GM23338 (cell line): ENCODE measurements at regions not wholly inside any gene's neighbourhood (a gene's known extent, or its start where the extent isn't known, plus 50 kb on each side); places are given as distances from the start of the nearest gene placed in this dataset.
A peak's percentile ranks its signal among the peaks of the same experiment; 100 is the strongest.

ENCODE experiments used
- ATAC-seq: fragments of 200-7000 bp; cut with Tn5 transposase; 3 replicates; pipeline ENCODE4 v1.9.1; 2020
- DNase-seq: peaks from one replicate; pipeline ENCODE4 v3.0.0-alpha.2; 2015; ENCODE audit warnings: low spot score
- H2AFZ ChIP-seq: fragments of 200-600 bp; sonication (generic); 2 replicates; pipeline ENCODE4 v1.8.0; 2016; ENCODE audit warnings: antibody characterized with exemption, mild to moderate bottlenecking, moderate library complexity
- H3F3A ChIP-seq: fragments of 200-600 bp; sonication (generic); replicated peaks from 2 replicates; pipeline ENCODE4 v1.8.0; 2017; ENCODE audit warnings: antibody characterized with exemption, mixed run types, low read depth
- H3K27ac ChIP-seq: fragments of 200-600 bp; sonication (generic); 2 replicates; pipeline ENCODE4 v1.6.1; 2016; ENCODE audit warnings: low read depth
- H3K27me3 ChIP-seq: fragments of 200-600 bp; sonication (generic); 2 replicates; pipeline ENCODE4 v1.8.0; 2016; ENCODE audit warnings: mild to moderate bottlenecking, mixed run types, moderate library complexity; ENCODE audit not compliant: insufficient read depth
- H3K36me3 ChIP-seq: fragments of 200-600 bp; sonication (generic); 2 replicates; pipeline ENCODE4 v1.8.0; 2016; ENCODE audit warnings: mild to moderate bottlenecking; ENCODE audit not compliant: insufficient read depth
- H3K4me1 ChIP-seq: fragments of 200-600 bp; sonication (generic); 2 replicates; pipeline ENCODE4 v1.8.0; 2016; ENCODE audit warnings: mild to moderate bottlenecking, moderate library complexity; ENCODE audit not compliant: insufficient read depth
- H3K4me2 ChIP-seq: fragments of 200-600 bp; sonication (generic); 2 replicates; pipeline ENCODE4 v1.7.1; 2017; ENCODE audit warnings: mixed run types
- H3K4me3 ChIP-seq: fragments of 200-600 bp; sonication (generic); 2 replicates; pipeline ENCODE4 v1.6.1; 2016; ENCODE audit warnings: mixed run types
- H3K79me2 ChIP-seq: fragments of 200-600 bp; sonication (generic); replicated peaks from 2 replicates; pipeline ENCODE4 v1.8.0; 2017; ENCODE audit warnings: mild to moderate bottlenecking; ENCODE audit not compliant: insufficient read depth
- H3K9me2 ChIP-seq: fragments of 200-600 bp; sonication (generic); 2 replicates; pipeline ENCODE4 v1.8.0; 2017; ENCODE audit not compliant: insufficient read depth
- H4K20me1 ChIP-seq: fragments of 200-600 bp; sonication (generic); replicated peaks from 2 replicates; pipeline ENCODE4 v1.8.0; 2017; ENCODE audit warnings: mild to moderate bottlenecking; ENCODE audit not compliant: insufficient read depth
- H3K27ac Mint-ChIP-seq: 2 replicates; pipeline ENCODE4 v1.8.0; 2020; ENCODE audit warnings: inconsistent platforms, mild to moderate bottlenecking, moderate library complexity, mixed read lengths
- H3K27me3 Mint-ChIP-seq: 3 replicates; pipeline ENCODE4 v1.8.0; 2022; ENCODE audit warnings: low read depth, mild to moderate bottlenecking, moderate library complexity, mixed read lengths, inconsistent platforms; ENCODE audit not compliant: insufficient read depth, poor library complexity
- H3K36me3 Mint-ChIP-seq: 3 replicates; pipeline ENCODE4 v1.8.0; 2021; ENCODE audit warnings: low read depth, mild to moderate bottlenecking, inconsistent platforms, moderate library complexity, mixed read lengths
- H3K4me1 Mint-ChIP-seq: 3 replicates; pipeline ENCODE4 v1.8.0; 2020; ENCODE audit warnings: mild to moderate bottlenecking, inconsistent platforms, mixed read lengths
- H3K4me3 Mint-ChIP-seq: 3 replicates; pipeline ENCODE4 v1.8.0; 2021; ENCODE audit warnings: moderate library complexity, mild to moderate bottlenecking, inconsistent platforms, mixed read lengths
- H3K9me3 Mint-ChIP-seq: 3 replicates; pipeline ENCODE4 v1.8.0; 2020; ENCODE audit warnings: moderate library complexity, mild to moderate bottlenecking, inconsistent platforms, mixed read lengths
- CREB1 ChIP-seq: fragments of 250-450 bp; sonication (Bioruptor Pico); IDR thresholded peaks from 2 replicates; pipeline ENCODE4 v1.5.0; 2020; ENCODE audit warnings: low read depth, mild to moderate bottlenecking, moderate library complexity
- ETS1 ChIP-seq: IDR thresholded peaks from 2 replicates; pipeline ENCODE4 v1.6.1; 2016; ENCODE audit warnings: antibody characterized with exemption
- EZH2 ChIP-seq: fragments of 200-600 bp; sonication (generic); IDR thresholded peaks from one replicate; pipeline ENCODE4 v1.8.0; 2017; ENCODE audit warnings: antibody characterized with exemption, mild to moderate bottlenecking, low read depth; ENCODE audit not compliant: unreplicated experiment
- EZH2phosphoT487 ChIP-seq: fragments of 200-600 bp; sonication (generic); IDR thresholded peaks from one replicate; pipeline ENCODE4 v1.8.1; 2018; ENCODE audit warnings: antibody characterized with exemption; ENCODE audit not compliant: unreplicated experiment
- JUNB ChIP-seq: IDR thresholded peaks from one replicate; pipeline ENCODE4 v1.6.1; 2016; ENCODE audit warnings: antibody characterized with exemption; ENCODE audit not compliant: unreplicated experiment
- NANOG ChIP-seq: IDR thresholded peaks from 2 replicates; pipeline ENCODE4 v1.6.1; 2016; ENCODE audit warnings: antibody characterized with exemption, borderline replicate concordance
- POLR2AphosphoS5 ChIP-seq: IDR thresholded peaks from 2 replicates; pipeline ENCODE4 v1.6.1; 2016; ENCODE audit warnings: antibody characterized with exemption, low read depth
- STAT1 ChIP-seq: IDR thresholded peaks from one replicate; pipeline ENCODE4 v1.6.1; 2016; ENCODE audit warnings: antibody characterized with exemption; ENCODE audit not compliant: unreplicated experiment
- ZNF114 ChIP-seq: fragments of 250-450 bp; sonication (Bioruptor Pico); IDR thresholded peaks from 2 replicates; pipeline ENCODE4 v1.5.0; 2020; ENCODE audit warnings: mild to moderate bottlenecking, moderate library complexity
- ZNF331 ChIP-seq: fragments of 250-450 bp; sonication (Bioruptor Pico); IDR thresholded peaks from 2 replicates; pipeline ENCODE4 v1.5.0; 2020; ENCODE audit warnings: low read depth, mild to moderate bottlenecking, moderate library complexity
- ZNF462 ChIP-seq: fragments of 250-450 bp; sonication (Bioruptor Pico); IDR thresholded peaks from 2 replicates; pipeline ENCODE4 v1.5.0; 2020; ENCODE audit warnings: mild to moderate bottlenecking, moderate library complexity
- TF ChIP-seq, protein P1 (sequence below): IDR thresholded peaks from one replicate; pipeline ENCODE4 v1.6.1; 2018; ENCODE audit warnings: antibody characterized with exemption; ENCODE audit not compliant: unreplicated experiment
- TF ChIP-seq, protein P2 (sequence below), 2 experiments: fragments of 200-600 bp in 1 of 2; sonication (generic) in 1 of 2; conservative IDR thresholded peaks; 2 replicates each; pipeline versions ENCODE4 v1.5.1 to v1.6.1; 2016 to 2017; ENCODE audit warnings: antibody characterized with exemption in 2 of 2, low read depth in 2 of 2, mild to moderate bottlenecking in 2 of 2, moderate library complexity in 1 of 2

- no peak overlapping the region for H3K4me3 Mint-ChIP-seq
- Histone ChIP-seq H3K4me2 (no peak overlapping the region), H3K27ac (no peak overlapping the region), H3K79me2 (no peaks in the 10 kb centered on the region), H3F3A (no peaks in the 10 kb centered on the region), H3K36me3 (no peaks in the 10 kb centered on the region), H2AFZ (peak overlapping the region; percentile 69), H3K4me1 (no peaks in the 10 kb centered on the region), H3K27me3 (no peaks in the 10 kb centered on the region), H3K9me2 (no peaks in the 10 kb centered on the region), H4K20me1 (no peaks in the 10 kb centered on the region), H3K4me3 (no peak overlapping the region)
- DNase-seq: no peak
- peaks cover 8% of the 10 kb centered on the region; the same call in 2 of the 3 replicates for H3K9me3 Mint-ChIP-seq
- H3K27ac Mint-ChIP-seq: peak overlapping the region; percentile 75
- TF ChIP-seq, protein P1, sequence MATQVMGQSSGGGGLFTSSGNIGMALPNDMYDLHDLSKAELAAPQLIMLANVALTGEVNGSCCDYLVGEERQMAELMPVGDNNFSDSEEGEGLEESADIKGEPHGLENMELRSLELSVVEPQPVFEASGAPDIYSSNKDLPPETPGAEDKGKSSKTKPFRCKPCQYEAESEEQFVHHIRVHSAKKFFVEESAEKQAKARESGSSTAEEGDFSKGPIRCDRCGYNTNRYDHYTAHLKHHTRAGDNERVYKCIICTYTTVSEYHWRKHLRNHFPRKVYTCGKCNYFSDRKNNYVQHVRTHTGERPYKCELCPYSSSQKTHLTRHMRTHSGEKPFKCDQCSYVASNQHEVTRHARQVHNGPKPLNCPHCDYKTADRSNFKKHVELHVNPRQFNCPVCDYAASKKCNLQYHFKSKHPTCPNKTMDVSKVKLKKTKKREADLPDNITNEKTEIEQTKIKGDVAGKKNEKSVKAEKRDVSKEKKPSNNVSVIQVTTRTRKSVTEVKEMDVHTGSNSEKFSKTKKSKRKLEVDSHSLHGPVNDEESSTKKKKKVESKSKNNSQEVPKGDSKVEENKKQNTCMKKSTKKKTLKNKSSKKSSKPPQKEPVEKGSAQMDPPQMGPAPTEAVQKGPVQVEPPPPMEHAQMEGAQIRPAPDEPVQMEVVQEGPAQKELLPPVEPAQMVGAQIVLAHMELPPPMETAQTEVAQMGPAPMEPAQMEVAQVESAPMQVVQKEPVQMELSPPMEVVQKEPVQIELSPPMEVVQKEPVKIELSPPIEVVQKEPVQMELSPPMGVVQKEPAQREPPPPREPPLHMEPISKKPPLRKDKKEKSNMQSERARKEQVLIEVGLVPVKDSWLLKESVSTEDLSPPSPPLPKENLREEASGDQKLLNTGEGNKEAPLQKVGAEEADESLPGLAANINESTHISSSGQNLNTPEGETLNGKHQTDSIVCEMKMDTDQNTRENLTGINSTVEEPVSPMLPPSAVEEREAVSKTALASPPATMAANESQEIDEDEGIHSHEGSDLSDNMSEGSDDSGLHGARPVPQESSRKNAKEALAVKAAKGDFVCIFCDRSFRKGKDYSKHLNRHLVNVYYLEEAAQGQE: no peak
- TF ChIP-seq JUNB (no peak), STAT1 (no peak), NANOG (no peak), ZNF114 (no peak), ZNF462 (CRISPR knock-in tag) (no peak), CREB1 (CRISPR knock-in tag) (no peak), ZNF331 (CRISPR knock-in tag) (no peak), EZH2 (no peak), POLR2AphosphoS5 (no peak), ETS1 (no peak), EZH2phosphoT487 (no peak)
- TF ChIP-seq, protein P2, sequence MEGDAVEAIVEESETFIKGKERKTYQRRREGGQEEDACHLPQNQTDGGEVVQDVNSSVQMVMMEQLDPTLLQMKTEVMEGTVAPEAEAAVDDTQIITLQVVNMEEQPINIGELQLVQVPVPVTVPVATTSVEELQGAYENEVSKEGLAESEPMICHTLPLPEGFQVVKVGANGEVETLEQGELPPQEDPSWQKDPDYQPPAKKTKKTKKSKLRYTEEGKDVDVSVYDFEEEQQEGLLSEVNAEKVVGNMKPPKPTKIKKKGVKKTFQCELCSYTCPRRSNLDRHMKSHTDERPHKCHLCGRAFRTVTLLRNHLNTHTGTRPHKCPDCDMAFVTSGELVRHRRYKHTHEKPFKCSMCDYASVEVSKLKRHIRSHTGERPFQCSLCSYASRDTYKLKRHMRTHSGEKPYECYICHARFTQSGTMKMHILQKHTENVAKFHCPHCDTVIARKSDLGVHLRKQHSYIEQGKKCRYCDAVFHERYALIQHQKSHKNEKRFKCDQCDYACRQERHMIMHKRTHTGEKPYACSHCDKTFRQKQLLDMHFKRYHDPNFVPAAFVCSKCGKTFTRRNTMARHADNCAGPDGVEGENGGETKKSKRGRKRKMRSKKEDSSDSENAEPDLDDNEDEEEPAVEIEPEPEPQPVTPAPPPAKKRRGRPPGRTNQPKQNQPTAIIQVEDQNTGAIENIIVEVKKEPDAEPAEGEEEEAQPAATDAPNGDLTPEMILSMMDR (conservative IDR thresholded peaks at IDR 0.05; ENCODE audit: low read depth in 2 of 2): no peak
- no peaks in the 10 kb centered on the region for H3K27me3 Mint-ChIP-seq
- H3K4me1 Mint-ChIP-seq: no peaks in the 10 kb centered on the region; the same call in 2 of the 3 replicates
- no peaks in the 10 kb centered on the region; the same call in 2 of the 3 replicates for H3K36me3 Mint-ChIP-seq
- no peak for ATAC-seq
Observed at GRCh38 chr2:150166313-150167051, 321.0 kb downstream of the RND3 start.
